ENCODE measurements at regions not wholly inside any gene's neighbourhood (a gene's known extent, or its start where the extent isn't known, plus 50 kb on each side); places are given as distances from the start of the nearest gene placed in this dataset.
"Not testable (repeated sequence)": the region's sequence is repeated elsewhere in the genome, so short reads cannot be mapped to it uniquely, and the experiment has no call there.

GRCh38 chr21:17699524-17700189, 87.0 kb upstream of the BTG3 start:
- Mint-ChIP-seq H3K9me3 (peaks cover 0 to 7% (median 1%) of the 10 kb centered on the region in 8 donors), H3K27ac (no peak overlapping the region), H3K4me3 (no peak overlapping the region), H3K4me1 (peaks cover 5 to 11% (median 8%) of the 10 kb centered on the region in 4 donors), H3K27me3 (peaks cover 0 to 3% of the 10 kb centered on the region in 2 donors), H3K36me3 (peaks cover 0 to 3% of the 10 kb centered on the region in 2 donors)
- Histone ChIP-seq H3K9me3 (ENCODE audit: control insufficient read depth in 1 of 2, low read length in 2 of 2) (no peaks in the 10 kb centered on the region), H3K4me3 (ENCODE audit: low read length in 2 of 2) (no peak overlapping the region), H3K4me1 (ENCODE audit: insufficient read depth, low read length) (no peaks in the 10 kb centered on the region), H3K27me3 (ENCODE audit: insufficient read depth, low read length) (no peaks in the 10 kb centered on the region), H3K36me3 (ENCODE audit: insufficient read depth, low read length) (no peaks in the 10 kb centered on the region), H3K27ac (ENCODE audit: low read depth, low read length) (no peak overlapping the region)
- CTCF ChIA-PET (ENCODE audit: partially characterized antibody), result no interaction called here
- intact Hi-C loops (cut with micrococcal nuclease), result no loop called here
- POLR2A ChIA-PET (ENCODE audit: partially characterized antibody), result no interaction called here
- no peak for DNase-seq

DNA sequence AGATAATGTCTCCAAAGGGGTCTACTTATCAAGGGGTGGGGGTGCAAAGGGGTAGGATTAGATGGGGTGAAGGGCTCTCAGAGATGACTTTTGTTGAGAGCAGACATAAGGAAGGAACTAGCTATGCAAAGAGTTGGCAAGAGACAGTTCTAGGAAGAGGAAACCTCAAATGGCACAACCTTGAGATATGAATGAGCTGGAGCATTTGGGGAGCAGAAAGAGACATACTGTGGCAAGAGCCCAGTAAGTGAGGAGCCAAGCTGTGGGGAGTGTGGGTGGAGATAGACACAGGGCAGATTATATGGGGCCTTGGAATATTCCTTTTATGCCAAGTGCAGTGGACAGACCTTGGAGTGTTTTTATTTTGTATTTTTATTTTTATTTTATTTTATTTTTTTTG, 84.8 kb upstream of the BTG3 start:
- intact Hi-C loops (cut with micrococcal nuclease), result no loop called here
- POLR2A ChIA-PET (ENCODE audit: partially characterized antibody), result no interaction called here
- no peaks in the 10 kb centered on the region for H3K36me3 ChIP-seq (ENCODE audit: insufficient read depth, low read length)
- H3K27ac ChIP-seq (ENCODE audit: low read depth, low read length), result no peak overlapping the region
- H3K27me3 ChIP-seq (ENCODE audit: insufficient read depth, low read length), result no peaks in the 10 kb centered on the region
- peaks cover 4% of the 10 kb centered on the region for H3K4me1 ChIP-seq (ENCODE audit: insufficient read depth, low read length)
- CTCF ChIA-PET (ENCODE audit: partially characterized antibody), result interaction anchor here (0.7 to 2.1 kb wide), 3 partner anchors 9 to 228 kb away, joined by 3 to 6 read pairs (median 6); no protein-coding TSS in a partner anchor
- H3K27me3 Mint-ChIP-seq, result no peaks in the 10 kb centered on the region
- H3K36me3 Mint-ChIP-seq, result peaks cover 0 to 1% of the 10 kb centered on the region in 2 donors
- H3K4me3 ChIP-seq (ENCODE audit: low read length in 2 of 2), result no peak overlapping the region
- H3K9me3 ChIP-seq (ENCODE audit: control insufficient read depth in 1 of 2, low read length in 2 of 2), result no peaks in the 10 kb centered on the region
- peak overlapping the region in 2 of 8 donors; percentile 47 for H3K4me3 Mint-ChIP-seq
- no peak for DNase-seq
- H3K9me3 Mint-ChIP-seq, result peaks cover 0 to 7% (median 1%) of the 10 kb centered on the region in 8 donors
- H3K27ac Mint-ChIP-seq, result peak overlapping the region in 3 of 7 donors; percentile 3 to 29 (median 25)
- H3K4me1 Mint-ChIP-seq, result peaks cover 8 to 23% (median 15%) of the 10 kb centered on the region in 4 donors

DNA sequence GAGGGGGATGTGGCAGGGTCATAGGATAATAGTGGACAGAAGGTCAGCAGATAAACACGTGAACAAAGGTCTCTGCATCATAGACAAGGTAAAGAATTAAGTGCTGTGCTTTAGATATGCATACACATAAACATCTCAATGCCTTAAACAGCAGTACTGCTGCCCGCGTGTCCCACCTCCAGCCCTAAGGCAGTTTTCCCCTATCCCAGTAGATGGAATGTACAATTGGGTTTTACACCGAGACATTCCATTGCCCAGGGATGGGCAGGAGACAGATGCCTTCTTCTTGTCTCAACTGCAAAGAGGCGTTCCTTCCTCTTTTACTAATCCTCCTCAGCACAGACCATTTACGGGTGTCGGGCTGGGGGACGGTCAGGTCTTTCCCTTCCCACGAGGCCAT, 81.7 kb upstream of the BTG3 start:
- H3K27me3 ChIP-seq (ENCODE audit: insufficient read depth, low read length); H3K27me3 Mint-ChIP-seq; intact Hi-C loops (cut with micrococcal nuclease); POLR2A ChIA-PET (ENCODE audit: partially characterized antibody); H3K9me3 Mint-ChIP-seq; H3K4me1 ChIP-seq (ENCODE audit: insufficient read depth, low read length); H3K4me3 Mint-ChIP-seq; CTCF ChIA-PET (ENCODE audit: partially characterized antibody); H3K36me3 ChIP-seq (ENCODE audit: insufficient read depth, low read length); DNase-seq; H3K9me3 ChIP-seq (ENCODE audit: control insufficient read depth in 1 of 2, low read length in 2 of 2); H3K27ac Mint-ChIP-seq; H3K4me3 ChIP-seq (ENCODE audit: low read length in 2 of 2); H3K27ac ChIP-seq (ENCODE audit: low read depth, low read length); H3K36me3 Mint-ChIP-seq: not testable (repeated sequence)
- H3K4me1 Mint-ChIP-seq, result peaks cover 8 to 31% (median 20%) of the 10 kb centered on the region in 4 donors

- POLR2A ChIA-PET (ENCODE audit: partially characterized antibody), result no interaction called here
- peaks cover 9% of the 10 kb centered on the region for H3K4me1 ChIP-seq (ENCODE audit: insufficient read depth, low read length)
- no peak overlapping the region for H3K4me3 ChIP-seq (ENCODE audit: low read length in 2 of 2)
- no peaks in the 10 kb centered on the region for H3K27me3 ChIP-seq (ENCODE audit: insufficient read depth, low read length)
- no peak overlapping the region for H3K27ac ChIP-seq (ENCODE audit: low read depth, low read length)
- intact Hi-C loops (cut with micrococcal nuclease), result no loop called here
- H3K36me3 ChIP-seq (ENCODE audit: insufficient read depth, low read length), result no peaks in the 10 kb centered on the region
- H3K9me3 ChIP-seq (ENCODE audit: control insufficient read depth in 1 of 2, low read length in 2 of 2), result no peaks in the 10 kb centered on the region
- Mint-ChIP-seq H3K27ac (peak overlapping the region in 1 of 7 donors; percentile 42), H3K36me3 (no peaks in the 10 kb centered on the region), H3K4me1 (peaks cover 11 to 37% (median 24%) of the 10 kb centered on the region in 4 donors), H3K4me3 (peak overlapping the region in 3 of 8 donors; percentile 13 to 36 (median 22)), H3K27me3 (no peaks in the 10 kb centered on the region), H3K9me3 (peaks cover 0 to 7% (median 1%) of the 10 kb centered on the region in 8 donors)
- CTCF ChIA-PET (ENCODE audit: partially characterized antibody), result interaction anchor here (0.7 to 0.8 kb wide), 2 partner anchors 20 to 40 kb away, joined by 3 read pairs; no protein-coding TSS in a partner anchor
- no peak for DNase-seq
Measured at GRCh38 chr21:17693801-17694200, 81.1 kb upstream of the BTG3 start.

DNA sequence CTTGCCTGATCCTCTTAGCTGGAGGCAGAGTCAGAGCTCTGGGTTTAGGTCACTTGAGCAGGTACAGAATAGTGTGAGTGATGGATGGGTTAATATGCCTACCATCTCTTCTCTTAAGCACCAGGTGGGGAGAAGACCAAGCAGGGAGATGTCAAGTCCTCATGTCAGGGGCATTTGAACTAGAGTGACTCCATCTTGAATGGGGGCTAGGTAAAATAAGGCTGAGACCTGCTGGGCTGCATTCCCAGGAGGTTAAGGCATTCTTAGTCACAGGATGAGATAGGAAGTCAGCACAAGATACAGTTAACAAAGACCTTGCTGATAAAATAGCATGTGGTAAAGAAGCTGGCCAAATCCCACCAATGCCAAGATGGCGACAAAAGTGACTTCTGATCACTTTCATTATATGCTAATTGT, 77.4 kb upstream of the BTG3 start:
- no peak overlapping the region for H3K4me3 ChIP-seq (ENCODE audit: low read length in 2 of 2)
- Mint-ChIP-seq H3K4me3 (peak overlapping the region in 1 of 8 donors; percentile 8), H3K27ac (no peak overlapping the region), H3K27me3 (no peaks in the 10 kb centered on the region), H3K9me3 (peaks cover 0 to 3% (median 0%) of the 10 kb centered on the region in 8 donors), H3K36me3 (no peaks in the 10 kb centered on the region), H3K4me1 (peaks cover 30 to 54% (median 42%) of the 10 kb centered on the region in 4 donors)
- peaks cover 27% of the 10 kb centered on the region for H3K4me1 ChIP-seq (ENCODE audit: insufficient read depth, low read length)
- ChIA-PET CTCF (ENCODE audit: partially characterized antibody) (interaction anchor here (1.3 to 5.2 kb wide), 11 partner anchors 9 to 235 kb away, joined by 3 to 29 read pairs (median 5); no protein-coding TSS in a partner anchor), POLR2A (ENCODE audit: partially characterized antibody) (interaction anchor here (1.1 to 2.8 kb wide), 2 partner anchors 86 to 128 kb away, joined by 3 to 17 read pairs; partner anchors contain the start of gene C21orf91)
- no peaks in the 10 kb centered on the region for H3K27me3 ChIP-seq (ENCODE audit: insufficient read depth, low read length)
- intact Hi-C loops (cut with micrococcal nuclease), result no loop called here
- no peaks in the 10 kb centered on the region for H3K9me3 ChIP-seq (ENCODE audit: control insufficient read depth in 1 of 2, low read length in 2 of 2)
- H3K36me3 ChIP-seq (ENCODE audit: insufficient read depth, low read length), result no peaks in the 10 kb centered on the region
- H3K27ac ChIP-seq (ENCODE audit: low read depth, low read length), result no peak overlapping the region
- DNase-seq, result no peak

- Histone ChIP-seq H3K27me3 (ENCODE audit: insufficient read depth, low read length) (no peaks in the 10 kb centered on the region), H3K9me3 (ENCODE audit: control insufficient read depth in 1 of 2, low read length in 2 of 2) (no peaks in the 10 kb centered on the region), H3K4me1 (ENCODE audit: insufficient read depth, low read length) (peaks cover 27% of the 10 kb centered on the region), H3K36me3 (ENCODE audit: insufficient read depth, low read length) (no peaks in the 10 kb centered on the region), H3K27ac (ENCODE audit: low read depth, low read length) (no peak overlapping the region), H3K4me3 (ENCODE audit: low read length in 2 of 2) (no peak overlapping the region)
- intact Hi-C loops (cut with micrococcal nuclease), result loop anchor here (1.0 kb wide), 3 partner anchors 93 to 214 kb away; no protein-coding TSS in a partner anchor
- peak overlapping the region in 4 of 7 donors; percentile 18 to 66 (median 52) for H3K27ac Mint-ChIP-seq
- peaks cover 0 to 3% (median 0%) of the 10 kb centered on the region in 8 donors for H3K9me3 Mint-ChIP-seq
- DNase-seq, result peak; percentile 35 to 59 (median 43)
- ChIA-PET CTCF (ENCODE audit: partially characterized antibody) (interaction anchor here (0.8 to 5.2 kb wide), 25 partner anchors 8 to 242 kb away, joined by 3 to 29 read pairs (median 5); partner anchors contain the start of gene C21orf91), POLR2A (ENCODE audit: partially characterized antibody) (interaction anchor here (1.2 to 2.8 kb wide), 3 partner anchors 86 to 129 kb away, joined by 3 to 17 read pairs (median 4); partner anchors contain the start of gene C21orf91)
- no peaks in the 10 kb centered on the region for H3K36me3 Mint-ChIP-seq
- H3K27me3 Mint-ChIP-seq, result no peaks in the 10 kb centered on the region
- peak overlapping the region in 4 of 8 donors; percentile 9 to 35 (median 20) for H3K4me3 Mint-ChIP-seq
- H3K4me1 Mint-ChIP-seq, result peaks cover 29 to 51% (median 39%) of the 10 kb centered on the region in 4 donors
Measured at GRCh38 chr21:17688912-17689874, 76.5 kb upstream of the BTG3 start.
